Smooth muscle cell (in vitro differentiated cells): ENCODE measurements at regions not wholly inside any gene's neighbourhood (a gene's known extent, or its start where the extent isn't known, plus 50 kb on each side); places are given as distances from the start of the nearest gene placed in this dataset.
A peak's percentile ranks its signal among the peaks of the same experiment; 100 is the strongest.

Experiments used
- DNase-seq: peaks from one replicate; lab custom pipeline; 2025; ENCODE audit not compliant: unreplicated experiment; lab: John Stamatoyannopoulos, UW
- H2AFZ ChIP-seq: fragments of 200-600 bp; sonication (generic); 2 replicates; pipeline ENCODE4 v1.6.0; 2016; ENCODE audit warnings: antibody characterized with exemption, low read depth, mild to moderate bottlenecking
- H3F3A ChIP-seq: fragments of 200-600 bp; sonication (generic); 2 replicates; pipeline ENCODE4 v1.6.0; 2017; ENCODE audit warnings: antibody characterized with exemption, low read depth
- H3K27ac ChIP-seq: fragments of 200-600 bp; sonication (generic); 2 replicates; pipeline ENCODE4 v1.5.1; 2016; ENCODE audit warnings: low read depth, mild to moderate bottlenecking
- H3K27me3 ChIP-seq: fragments of 200-600 bp; sonication (generic); 2 replicates; pipeline ENCODE4 v1.6.1; 2016; ENCODE audit warnings: low read depth, mild to moderate bottlenecking
- H3K36me3 ChIP-seq: fragments of 200-600 bp; sonication (generic); 2 replicates; pipeline ENCODE4 v1.5.1; 2016; ENCODE audit warnings: low read depth
- H3K4me1 ChIP-seq: fragments of 200-600 bp; sonication (generic); 2 replicates; pipeline ENCODE4 v1.5.1; 2016; ENCODE audit warnings: low read depth
- H3K4me2 ChIP-seq: fragments of 200-600 bp; sonication (generic); 2 replicates; pipeline ENCODE4 v1.6.0; 2016; ENCODE audit warnings: mild to moderate bottlenecking
- H3K4me3 ChIP-seq: fragments of 200-600 bp; sonication (generic); 2 replicates; pipeline ENCODE4 v1.5.1; 2016; ENCODE audit warnings: mild to moderate bottlenecking
- H3K79me2 ChIP-seq: fragments of 200-600 bp; sonication (generic); 2 replicates; pipeline ENCODE4 v1.6.0; 2016; ENCODE audit warnings: low read depth, mild to moderate bottlenecking
- H3K9ac ChIP-seq: fragments of 200-600 bp; sonication (generic); 2 replicates; pipeline ENCODE4 v1.6.0; 2016; ENCODE audit warnings: low read depth
- H3K9me3 ChIP-seq: fragments of 200-600 bp; sonication (generic); replicated peaks from 2 replicates; pipeline ENCODE4 v1.5.1; 2016; ENCODE audit warnings: low read depth
- H4K20me1 ChIP-seq: fragments of 200-600 bp; sonication (generic); 2 replicates; pipeline ENCODE4 v1.6.0; 2016; ENCODE audit warnings: low read depth
- CTCF ChIP-seq: fragments of 200-600 bp; sonication (generic); IDR thresholded peaks from 2 replicates; pipeline ENCODE4 v1.5.1; 2017; ENCODE audit warnings: borderline replicate concordance, mild to moderate bottlenecking, antibody characterized with exemption; ENCODE audit not compliant: insufficient read depth, poor library complexity, severe bottlenecking
- WGBS: methylation state at CpG from one replicate; pipeline ENCODE4 v1.1.7; 2016; ENCODE audit warnings: low lambda C conversion rate; 5-methylcytosine and 5-hydroxymethylcytosine counted together

GRCh38 chr9:1855726-1856125 is 159.4 kb upstream of the SMARCA2 start:
- Histone ChIP-seq H3K36me3 (no peaks in the 10 kb centered on the region), H3K4me3 (no peak overlapping the region), H4K20me1 (no peaks in the 10 kb centered on the region), H2AFZ (no peak overlapping the region), H3F3A (no peaks in the 10 kb centered on the region), H3K27ac (no peak overlapping the region), H3K4me2 (no peak overlapping the region), H3K9ac (no peak overlapping the region), H3K4me1 (no peaks in the 10 kb centered on the region), H3K9me3 (no peaks in the 10 kb centered on the region), H3K27me3 (no peaks in the 10 kb centered on the region), H3K79me2 (no peaks in the 10 kb centered on the region)
- 64% methylated on average over 3 of the region's 3 CpGs for WGBS
- no peak for DNase-seq
- no peak for TF ChIP-seq CTCF

- no peaks in the 10 kb centered on the region for H3K79me2 ChIP-seq
- no peaks in the 10 kb centered on the region for H3F3A ChIP-seq
- no peaks in the 10 kb centered on the region for H3K27me3 ChIP-seq
- no peak overlapping the region for H2AFZ ChIP-seq
- no peaks in the 10 kb centered on the region for H4K20me1 ChIP-seq
- H3K9me3 ChIP-seq: no peaks in the 10 kb centered on the region
- H3K27ac ChIP-seq: no peak overlapping the region
- H3K36me3 ChIP-seq: no peaks in the 10 kb centered on the region
- 77% methylated on average over 3 of the region's 3 CpGs for WGBS
- no peak overlapping the region for H3K4me2 ChIP-seq
- DNase-seq: no peak
- no peak overlapping the region for H3K4me3 ChIP-seq
- no peak for TF ChIP-seq CTCF
- no peak overlapping the region for H3K9ac ChIP-seq
- no peaks in the 10 kb centered on the region for H3K4me1 ChIP-seq
Observed at GRCh38 chr9:1857808-1858207, 157.3 kb upstream of the SMARCA2 start.

GRCh38 chr9:1869843-1870242 is 145.3 kb upstream of the SMARCA2 start:
- Histone ChIP-seq H3K9me3 (no peaks in the 10 kb centered on the region), H3K4me3 (no peak overlapping the region), H3K36me3 (no peaks in the 10 kb centered on the region), H3K27ac (no peak overlapping the region), H3K27me3 (peaks cover 5% of the 10 kb centered on the region), H3K4me2 (no peak overlapping the region), H3F3A (no peaks in the 10 kb centered on the region), H3K79me2 (no peaks in the 10 kb centered on the region), H4K20me1 (no peaks in the 10 kb centered on the region), H2AFZ (no peak overlapping the region), H3K4me1 (no peaks in the 10 kb centered on the region), H3K9ac (no peak overlapping the region)
- 42% methylated on average over 6 of the region's 6 CpGs for WGBS
- TF ChIP-seq CTCF: peak; percentile 41
- no peak for DNase-seq

GRCh38 chr9:1870915-1871314 is 144.2 kb upstream of the SMARCA2 start:
- 70% methylated on average over 2 of the region's 2 CpGs for WGBS
- H4K20me1 ChIP-seq: no peaks in the 10 kb centered on the region
- H3K79me2 ChIP-seq: no peaks in the 10 kb centered on the region
- no peaks in the 10 kb centered on the region for H3F3A ChIP-seq
- no peaks in the 10 kb centered on the region for H3K4me1 ChIP-seq
- peaks cover 5% of the 10 kb centered on the region for H3K27me3 ChIP-seq
- no peak for TF ChIP-seq CTCF
- DNase-seq: no peak
- H3K27ac ChIP-seq: no peak overlapping the region
- H3K4me3 ChIP-seq: no peak overlapping the region
- H2AFZ ChIP-seq: no peak overlapping the region
- H3K9me3 ChIP-seq: no peaks in the 10 kb centered on the region
- H3K36me3 ChIP-seq: no peaks in the 10 kb centered on the region
- H3K9ac ChIP-seq: no peak overlapping the region
- no peak overlapping the region for H3K4me2 ChIP-seq
